IPS-15b (cell line): ENCODE measurements at regions not wholly inside any gene's neighbourhood (a gene's known extent, or its start where the extent isn't known, plus 50 kb on each side); places are given as distances from the start of the nearest gene placed in this dataset.

Experiments used
- H3K27me3 ChIP-seq: one replicate; pipeline ENCODE4 v1.6.1; 2013; ENCODE audit warnings: low read length; ENCODE audit not compliant: control insufficient read depth, insufficient read depth
- H3K36me3 ChIP-seq: one replicate; pipeline ENCODE4 v1.6.1; 2013; ENCODE audit warnings: low read length; ENCODE audit not compliant: control insufficient read depth, insufficient read depth
- H3K4me1 ChIP-seq: one replicate; pipeline ENCODE4 v1.6.1; 2013; ENCODE audit warnings: mild to moderate bottlenecking, low read length; ENCODE audit not compliant: control insufficient read depth, insufficient read depth
- H3K4me3 ChIP-seq: one replicate; pipeline ENCODE4 v1.5.1; 2013; ENCODE audit warnings: low read depth, low read length
- H3K9ac ChIP-seq: one replicate; pipeline ENCODE4 v1.6.1; 2013; ENCODE audit warnings: low read depth, mild to moderate bottlenecking, low read length
- H3K9me3 ChIP-seq: one replicate; pipeline ENCODE4 v1.6.1; 2013; ENCODE audit warnings: mild to moderate bottlenecking, low read length; ENCODE audit not compliant: control insufficient read depth, insufficient read depth

DNA sequence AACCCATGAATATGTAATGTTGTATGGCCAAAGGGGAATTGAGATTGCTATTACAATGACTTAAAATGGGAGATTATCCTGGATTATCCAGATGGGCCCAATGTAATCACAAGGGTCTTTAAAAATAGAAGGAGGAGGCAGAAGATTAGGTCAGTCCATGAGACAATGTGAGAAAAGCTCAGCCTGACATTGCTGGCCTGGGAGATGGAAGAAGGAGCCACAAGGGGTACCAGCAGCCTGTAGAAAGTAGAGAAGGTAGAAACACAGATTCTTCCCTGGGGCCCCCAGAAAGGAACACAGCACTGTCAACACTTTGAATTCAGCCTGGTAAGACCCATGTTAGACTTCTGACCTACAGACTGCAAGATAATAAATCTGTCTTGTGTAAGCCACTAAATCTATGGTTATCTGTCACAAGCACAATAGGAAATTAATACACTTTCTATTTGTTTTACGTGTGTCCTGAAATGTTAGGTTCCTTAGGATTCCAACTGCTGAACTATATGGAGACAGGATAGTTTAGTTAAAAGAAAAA, 132.9 kb upstream of the SERP2 start:
- Histone ChIP-seq H3K27me3 (no peaks in the 10 kb centered on the region), H3K9ac (no peak overlapping the region), H3K9me3 (no peaks in the 10 kb centered on the region), H3K4me3 (no peak overlapping the region), H3K4me1 (no peaks in the 10 kb centered on the region), H3K36me3 (no peaks in the 10 kb centered on the region)

- Histone ChIP-seq H3K27me3 (no peaks in the 10 kb centered on the region), H3K9ac (no peak overlapping the region), H3K9me3 (no peaks in the 10 kb centered on the region), H3K4me3 (no peak overlapping the region), H3K4me1 (no peaks in the 10 kb centered on the region), H3K36me3 (no peaks in the 10 kb centered on the region)
Measured at GRCh38 chr13:44241638-44242037, 132.0 kb upstream of the SERP2 start.

DNA sequence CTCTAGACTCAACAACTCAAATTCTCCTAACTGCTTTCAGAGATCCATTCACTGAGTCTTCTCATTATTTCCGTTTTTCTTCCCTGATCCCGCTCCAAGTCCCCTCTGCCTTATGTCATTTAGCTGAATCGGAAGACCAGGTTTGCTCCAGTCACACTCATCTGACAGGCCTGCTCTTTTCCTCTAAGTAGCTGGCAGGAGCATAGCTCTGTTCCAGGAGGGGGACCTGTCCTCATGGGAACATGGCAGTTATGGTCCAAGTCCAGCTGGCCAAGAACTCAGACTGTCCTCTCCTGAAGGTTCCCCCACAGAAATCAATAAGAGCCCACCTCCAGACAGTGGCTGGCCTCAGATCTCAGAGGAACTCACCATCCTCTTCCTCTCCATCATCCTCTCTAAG, 130.9 kb upstream of the SERP2 start:
- no peak overlapping the region for H3K9ac ChIP-seq

DNA sequence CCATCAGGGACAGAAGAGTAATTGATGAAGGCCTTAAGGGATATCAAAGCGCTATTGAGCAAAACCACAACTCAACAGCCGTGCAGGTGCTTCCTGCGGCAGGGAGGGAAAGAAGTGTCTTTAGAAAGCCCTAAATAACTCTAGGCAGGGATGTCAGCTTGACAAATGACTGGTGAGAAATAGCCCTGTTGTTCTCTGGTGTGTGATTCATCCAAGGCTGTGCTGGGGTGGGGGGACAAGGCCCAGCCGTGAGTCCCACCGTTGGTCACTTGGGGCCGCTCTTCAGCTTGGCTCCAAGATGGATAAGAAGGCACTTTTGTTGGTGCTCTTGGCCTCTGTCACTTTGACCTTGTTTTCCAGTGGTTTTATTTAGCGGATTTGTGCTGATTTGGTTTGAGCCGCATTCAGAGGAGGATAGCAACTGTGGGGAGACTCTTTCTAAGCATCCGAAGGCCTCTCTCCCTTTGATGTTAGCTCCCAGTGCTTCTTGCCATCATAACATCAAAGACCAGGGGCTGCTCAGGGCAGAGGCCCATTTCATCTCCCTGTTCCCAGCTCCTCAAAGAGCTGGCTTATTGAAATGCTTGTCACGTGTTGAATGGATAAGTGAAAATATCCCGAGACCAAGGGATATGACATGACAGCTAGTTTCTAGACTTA, 130.3 kb upstream of the SERP2 start:
- H3K27me3 ChIP-seq = no peaks in the 10 kb centered on the region
- no peak overlapping the region for H3K9ac ChIP-seq
- H3K36me3 ChIP-seq = no peaks in the 10 kb centered on the region
- H3K4me1 ChIP-seq = no peaks in the 10 kb centered on the region
- H3K4me3 ChIP-seq = no peak overlapping the region
- H3K9me3 ChIP-seq = no peaks in the 10 kb centered on the region

More for the DNA sequence above, 130.9 kb upstream of the SERP2 start:
- Histone ChIP-seq H3K4me1 (no peaks in the 10 kb centered on the region), H3K4me3 (no peak overlapping the region), H3K27me3 (no peaks in the 10 kb centered on the region), H3K36me3 (no peaks in the 10 kb centered on the region), H3K9me3 (no peaks in the 10 kb centered on the region)

DNA sequence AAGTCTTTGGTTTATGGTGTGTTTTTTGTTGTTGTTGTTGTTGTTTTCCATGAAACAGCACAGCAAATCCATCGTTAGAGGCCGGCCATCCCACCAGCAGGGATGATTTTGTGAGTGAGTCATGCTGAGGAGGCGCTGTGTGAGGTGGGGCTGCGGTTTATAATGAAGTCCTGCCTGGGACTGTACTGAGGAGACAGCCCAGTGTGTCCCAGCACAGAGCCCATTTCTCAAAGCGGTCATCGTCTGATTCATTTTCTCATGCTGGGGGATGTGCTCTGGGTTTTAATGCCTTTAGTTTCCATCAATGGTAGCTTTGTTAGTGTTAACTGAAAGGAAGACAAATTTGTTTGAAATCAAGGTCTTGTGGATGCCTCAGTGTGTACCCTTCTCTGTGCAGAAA, 129.3 kb upstream of the SERP2 start:
- H3K4me1 ChIP-seq = no peaks in the 10 kb centered on the region
- no peak overlapping the region for H3K4me3 ChIP-seq
- H3K36me3 ChIP-seq = no peaks in the 10 kb centered on the region
- H3K9me3 ChIP-seq = no peaks in the 10 kb centered on the region
- no peak overlapping the region for H3K9ac ChIP-seq
- H3K27me3 ChIP-seq = no peaks in the 10 kb centered on the region

GRCh38 chr13:44249431-44249836, 124.2 kb upstream of the SERP2 start:
- Histone ChIP-seq H3K4me1 (no peaks in the 10 kb centered on the region), H3K9ac (no peak overlapping the region), H3K27me3 (no peaks in the 10 kb centered on the region), H3K9me3 (no peaks in the 10 kb centered on the region), H3K4me3 (no peak overlapping the region), H3K36me3 (no peaks in the 10 kb centered on the region)

DNA sequence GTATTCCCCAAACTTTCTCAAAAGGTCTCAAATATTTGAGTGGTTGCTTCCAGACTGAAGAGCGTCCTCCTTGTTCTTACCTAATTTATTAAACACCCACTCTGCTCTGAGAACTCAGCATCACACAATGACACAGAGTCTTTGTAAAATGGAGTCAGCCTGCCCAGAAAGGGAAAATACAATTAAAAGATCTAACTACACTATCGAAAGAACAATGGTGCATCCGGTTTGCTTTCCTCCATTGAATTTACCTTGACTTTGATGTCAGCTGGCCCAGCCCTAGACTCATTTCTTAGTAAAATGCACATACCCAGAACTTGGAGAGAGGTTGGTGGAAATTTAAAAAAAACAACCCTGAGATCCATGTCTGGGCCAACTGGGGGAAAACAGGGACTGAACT, 120.7 kb upstream of the SERP2 start:
- H3K27me3 ChIP-seq = no peaks in the 10 kb centered on the region

DNA sequence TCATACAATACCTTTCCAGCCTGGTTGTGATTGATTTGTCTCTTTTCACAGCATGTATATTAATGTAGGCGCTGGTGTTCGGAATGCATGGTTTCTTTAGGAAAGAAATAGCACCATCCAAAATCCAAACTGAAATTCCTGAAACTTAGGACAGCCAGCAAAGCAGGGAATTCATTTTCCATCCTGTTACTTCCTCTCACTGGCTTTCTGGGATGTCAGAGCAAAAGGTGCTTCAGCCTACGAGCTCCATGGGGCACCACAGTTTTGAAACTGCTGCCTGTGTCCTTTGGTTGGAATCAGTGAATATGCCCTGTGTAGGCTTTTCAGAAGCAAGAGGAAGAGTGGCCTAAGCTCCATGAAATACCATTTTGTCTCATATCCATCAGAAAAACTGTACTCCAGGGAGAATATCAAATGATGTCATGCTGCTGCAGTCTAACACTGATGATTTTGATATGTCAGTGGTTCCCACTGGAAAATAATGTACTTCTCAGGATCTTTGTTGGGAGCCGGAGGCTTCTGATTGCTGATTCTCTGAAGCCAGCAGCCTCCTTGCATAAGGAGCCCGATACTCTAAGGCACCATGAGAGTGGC, 117.8 kb upstream of the SERP2 start:
- H3K4me1 ChIP-seq = no peaks in the 10 kb centered on the region
- H3K27me3 ChIP-seq = no peaks in the 10 kb centered on the region
- no peaks in the 10 kb centered on the region for H3K36me3 ChIP-seq
- H3K9me3 ChIP-seq = no peaks in the 10 kb centered on the region
- H3K9ac ChIP-seq = no peak overlapping the region
- H3K4me3 ChIP-seq = no peak overlapping the region

More for the DNA sequence above, 120.7 kb upstream of the SERP2 start:
- Histone ChIP-seq H3K9me3 (no peaks in the 10 kb centered on the region), H3K36me3 (no peaks in the 10 kb centered on the region), H3K4me1 (no peaks in the 10 kb centered on the region), H3K4me3 (no peak overlapping the region), H3K9ac (no peak overlapping the region)

- H3K9me3 ChIP-seq = no peaks in the 10 kb centered on the region
- no peaks in the 10 kb centered on the region for H3K36me3 ChIP-seq
- H3K27me3 ChIP-seq = no peaks in the 10 kb centered on the region
- no peak overlapping the region for H3K9ac ChIP-seq
- H3K4me1 ChIP-seq = no peaks in the 10 kb centered on the region
- H3K4me3 ChIP-seq = no peak overlapping the region
Measured at GRCh38 chr13:44257796-44258195, 115.8 kb upstream of the SERP2 start.

- no peak overlapping the region for H3K9ac ChIP-seq
- H3K27me3 ChIP-seq = no peaks in the 10 kb centered on the region
- H3K36me3 ChIP-seq = no peaks in the 10 kb centered on the region
- no peaks in the 10 kb centered on the region for H3K9me3 ChIP-seq
- no peak overlapping the region for H3K4me3 ChIP-seq
- no peaks in the 10 kb centered on the region for H3K4me1 ChIP-seq
Measured at GRCh38 chr13:44259045-44260027, 114.3 kb upstream of the SERP2 start.

GRCh38 chr13:44260336-44260735, 113.3 kb upstream of the SERP2 start:
- no peaks in the 10 kb centered on the region for H3K36me3 ChIP-seq
- H3K9ac ChIP-seq = no peak overlapping the region
- no peak overlapping the region for H3K4me3 ChIP-seq
- H3K4me1 ChIP-seq = no peaks in the 10 kb centered on the region
- H3K27me3 ChIP-seq = no peaks in the 10 kb centered on the region
- H3K9me3 ChIP-seq = no peaks in the 10 kb centered on the region
